ENCODE measurements at regions not wholly inside any gene's neighbourhood (a gene's known extent, or its start where the extent isn't known, plus 50 kb on each side); places are given as distances from the start of the nearest gene placed in this dataset.
"Not testable (repeated sequence)": the region's sequence is repeated elsewhere in the genome, so short reads cannot be mapped to it uniquely, and the experiment has no call there.

DNA sequence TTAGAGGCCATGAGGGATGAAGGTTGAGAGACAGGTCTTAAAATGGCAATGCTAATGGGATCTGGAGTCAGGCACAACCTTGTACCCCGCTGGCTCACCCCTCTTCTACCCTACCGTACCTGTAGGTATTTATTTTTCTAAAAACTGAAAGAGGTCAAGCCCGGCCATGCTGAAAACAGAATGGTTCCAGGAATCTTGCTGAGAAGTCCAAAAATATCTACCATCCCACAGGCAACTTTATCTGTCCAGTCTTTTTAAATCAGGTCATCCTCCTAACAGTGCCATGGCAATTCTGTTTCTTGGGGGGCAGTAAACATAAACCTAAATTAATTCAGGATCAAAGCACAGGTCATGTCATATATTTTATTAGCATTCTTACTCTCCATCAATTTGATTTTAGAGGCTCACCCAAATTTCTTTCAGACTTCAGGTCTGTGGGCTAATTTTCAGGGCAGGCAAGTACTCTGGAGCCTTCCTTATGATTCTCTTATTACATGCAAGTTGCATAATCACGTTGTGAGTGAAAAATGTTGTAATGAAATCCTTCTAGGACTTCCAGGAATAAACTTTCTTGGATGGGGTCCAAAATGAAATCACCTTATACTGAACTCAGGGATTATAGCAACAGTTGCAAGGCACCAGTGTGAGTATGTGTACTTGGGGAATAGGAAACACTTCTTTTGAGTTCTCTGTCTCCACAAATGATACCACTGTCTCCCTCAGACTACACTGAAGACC, 102.7 kb upstream of the NREP start:
- no peak for DNase-seq

DNA sequence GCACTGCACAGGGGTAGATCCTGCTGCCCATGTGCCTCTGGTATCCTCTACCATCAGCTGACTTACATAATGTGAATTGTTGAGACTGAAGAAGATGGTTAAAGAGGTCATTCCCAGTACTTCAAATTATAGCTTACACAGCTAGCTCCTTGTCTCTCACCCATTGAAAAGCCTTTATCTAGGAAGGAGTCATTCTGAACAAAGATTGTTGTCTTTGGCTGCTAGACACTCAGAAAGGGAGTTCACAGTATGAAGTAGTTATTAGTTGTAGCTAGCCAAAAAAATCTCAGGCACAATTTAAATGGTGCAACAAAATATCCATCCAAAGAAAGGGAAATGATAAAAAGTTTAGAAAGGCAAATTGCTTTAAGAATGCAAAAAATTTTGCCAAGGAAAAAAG, 102.0 kb upstream of the NREP start:
- DNase-seq: no peak

DNA sequence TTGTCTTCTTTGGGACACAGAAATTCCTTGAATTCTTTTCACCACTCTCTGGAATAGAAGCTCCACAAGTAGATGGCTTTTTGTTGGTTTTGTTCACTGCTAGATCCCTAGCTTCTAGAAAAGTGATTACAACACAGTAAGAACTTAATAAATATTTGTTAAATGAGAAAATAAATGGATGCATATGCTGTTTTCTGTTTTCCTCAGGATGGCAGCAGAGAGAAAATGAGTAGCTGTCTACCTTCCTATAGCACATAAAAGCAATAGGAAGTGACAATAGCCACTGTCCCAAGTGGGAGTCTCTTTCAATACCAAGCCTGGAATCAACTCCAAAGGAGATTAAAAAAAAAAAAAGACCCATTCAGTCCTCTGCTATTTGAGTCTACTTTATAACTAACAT, 100.6 kb upstream of the NREP start:
- DNase-seq: no peak

DNA sequence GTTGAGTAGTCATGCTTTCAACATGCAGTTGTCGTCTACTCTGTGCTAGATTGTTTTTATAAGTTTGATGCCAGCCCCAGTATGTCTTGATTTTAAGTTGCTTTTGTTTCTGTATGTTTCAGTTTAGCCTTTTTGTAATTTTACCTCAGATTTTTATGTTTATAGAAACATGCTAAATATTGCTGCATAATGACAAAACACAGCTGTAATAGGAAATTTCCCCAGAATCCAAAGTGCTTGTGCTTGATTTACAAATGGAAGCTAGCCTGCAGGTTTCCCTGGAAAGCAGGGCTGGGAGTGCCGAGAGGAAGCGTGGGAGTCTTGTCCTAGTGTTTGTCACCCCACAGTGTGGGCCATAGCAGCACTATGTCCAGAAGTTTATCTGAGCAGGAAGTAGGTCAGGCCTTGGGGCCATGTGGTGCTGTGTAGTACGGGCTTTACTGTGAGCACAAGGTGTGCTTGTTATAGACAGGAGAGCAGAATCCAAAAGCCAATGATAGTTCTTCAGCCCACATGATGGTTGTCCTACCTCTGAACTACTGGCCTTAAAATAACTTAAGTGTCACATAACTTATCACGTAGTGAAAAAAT, 100.0 kb upstream of the NREP start:
- DNase-seq: no peak

DNA sequence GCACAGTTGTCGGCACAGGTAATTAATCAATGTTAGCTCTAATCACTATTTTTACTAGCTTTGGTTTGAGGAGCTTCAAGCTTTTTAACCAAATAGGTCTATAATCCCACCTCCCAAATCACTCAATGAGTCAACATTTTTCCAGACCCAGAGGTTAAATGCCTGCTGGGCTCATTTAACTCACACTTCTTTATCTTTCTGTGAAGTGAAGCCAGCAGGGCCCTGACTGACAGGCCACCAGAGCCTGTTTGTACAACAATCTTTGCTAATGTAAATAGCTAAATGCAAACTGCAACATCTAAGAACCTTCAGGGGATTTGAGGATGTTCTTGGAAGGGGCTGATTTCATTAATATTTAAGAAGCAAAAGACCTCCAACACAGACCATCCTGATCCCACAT, 98.4 kb upstream of the NREP start:
- DNase-seq: no peak

DNA sequence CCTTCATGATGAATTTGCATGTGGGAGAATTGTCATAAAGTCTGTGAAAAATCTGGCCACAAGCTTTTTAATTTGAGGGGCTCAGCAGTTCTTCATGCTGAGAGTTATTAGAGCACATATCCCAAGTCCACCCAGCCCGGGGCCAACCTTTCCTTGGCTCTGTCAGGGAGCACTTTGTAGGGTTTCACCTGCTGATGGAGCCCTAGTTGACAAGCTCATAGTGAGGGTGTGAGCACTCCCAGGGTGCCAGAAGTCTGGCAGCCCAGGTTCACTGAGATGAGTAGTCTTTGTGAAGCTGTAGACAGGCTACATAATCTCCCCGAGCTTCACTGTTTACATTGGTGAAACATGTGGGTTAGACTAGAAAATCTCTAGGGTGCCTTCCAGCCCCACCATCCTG, 97.2 kb upstream of the NREP start:
- DNase-seq: no peak

DNA sequence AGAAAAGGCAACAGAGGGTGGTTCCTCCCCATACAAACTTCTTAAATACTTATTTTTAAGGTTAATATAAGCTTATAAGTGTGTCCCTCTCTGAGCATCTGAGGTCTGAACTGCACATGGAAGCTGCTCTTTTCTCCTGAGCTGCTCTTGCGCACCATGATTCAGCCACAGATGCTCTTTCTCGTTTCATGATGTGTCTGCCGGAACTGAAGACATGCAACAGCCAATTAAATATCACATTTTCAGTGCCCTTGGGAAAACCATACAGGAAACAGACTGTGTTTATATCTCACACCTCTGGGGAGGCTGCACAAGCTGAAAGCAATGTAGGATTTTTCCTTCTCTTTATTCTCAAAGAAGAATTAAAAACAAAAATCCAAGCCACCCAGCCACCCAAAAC, 96.8 kb upstream of the NREP start:
- DNase-seq: peak; percentile 11

DNA sequence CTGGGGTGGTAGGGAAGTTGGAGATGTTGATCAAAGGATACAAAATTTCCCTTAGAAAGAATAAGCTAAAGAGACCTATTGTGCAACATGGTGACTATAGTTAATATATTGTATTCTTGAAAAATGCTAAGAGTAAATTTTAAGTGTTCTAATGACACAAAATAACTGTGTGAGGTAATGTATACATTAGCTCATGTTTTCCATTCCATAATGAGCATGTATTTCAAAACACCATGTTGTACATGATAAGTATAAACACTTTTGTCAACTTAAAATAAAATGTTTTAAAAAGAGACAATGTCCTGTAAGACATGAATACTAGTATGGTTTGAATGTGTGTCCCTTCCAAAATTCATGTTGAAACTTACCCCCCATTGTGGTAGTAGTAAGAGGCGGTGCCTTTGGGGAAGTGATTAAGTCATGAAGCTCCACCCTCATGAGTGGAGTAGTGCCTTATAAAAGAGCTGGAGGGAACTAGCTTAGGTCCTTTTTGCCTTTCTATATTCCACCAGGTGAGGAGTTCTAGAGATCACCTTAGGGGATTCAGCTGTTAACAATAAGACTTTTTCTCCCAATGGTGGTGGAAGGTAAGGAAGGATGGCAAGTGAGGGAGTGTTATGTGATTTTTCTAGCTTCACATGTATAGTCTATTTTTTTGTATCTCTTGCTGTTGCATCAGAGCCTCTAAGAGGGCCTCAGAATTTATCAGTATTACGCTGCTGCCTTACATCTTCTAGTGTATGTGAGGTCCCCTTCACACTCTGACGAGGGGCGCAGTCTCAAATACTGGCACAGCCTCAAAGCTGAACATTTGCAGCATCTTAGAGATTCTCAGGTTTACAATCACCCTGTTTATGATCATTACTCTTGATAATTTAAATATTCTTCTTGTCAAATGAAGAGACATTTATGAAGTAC, 94.9 kb upstream of the NREP start:
- DNase-seq: no peak

DNA sequence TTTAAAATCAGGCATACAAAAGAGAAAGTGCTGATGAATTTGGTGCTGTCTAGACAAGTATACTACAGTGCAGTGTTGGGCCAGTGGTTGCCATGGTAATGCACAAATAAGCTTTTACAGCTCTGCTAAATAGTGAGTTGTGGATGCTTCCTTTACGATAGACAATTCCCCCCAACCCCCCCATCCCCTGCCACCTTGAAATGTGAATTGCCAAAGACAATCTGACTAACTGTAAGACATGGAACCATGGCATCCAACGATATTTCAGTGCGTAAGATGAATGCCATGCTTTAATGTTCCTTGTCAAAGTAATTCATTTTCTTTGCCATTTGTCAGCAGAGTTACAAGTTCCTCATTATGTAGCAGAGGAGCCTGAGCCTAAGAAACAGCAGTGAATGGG, 91.5 kb upstream of the NREP start:
- no peak for DNase-seq

DNA sequence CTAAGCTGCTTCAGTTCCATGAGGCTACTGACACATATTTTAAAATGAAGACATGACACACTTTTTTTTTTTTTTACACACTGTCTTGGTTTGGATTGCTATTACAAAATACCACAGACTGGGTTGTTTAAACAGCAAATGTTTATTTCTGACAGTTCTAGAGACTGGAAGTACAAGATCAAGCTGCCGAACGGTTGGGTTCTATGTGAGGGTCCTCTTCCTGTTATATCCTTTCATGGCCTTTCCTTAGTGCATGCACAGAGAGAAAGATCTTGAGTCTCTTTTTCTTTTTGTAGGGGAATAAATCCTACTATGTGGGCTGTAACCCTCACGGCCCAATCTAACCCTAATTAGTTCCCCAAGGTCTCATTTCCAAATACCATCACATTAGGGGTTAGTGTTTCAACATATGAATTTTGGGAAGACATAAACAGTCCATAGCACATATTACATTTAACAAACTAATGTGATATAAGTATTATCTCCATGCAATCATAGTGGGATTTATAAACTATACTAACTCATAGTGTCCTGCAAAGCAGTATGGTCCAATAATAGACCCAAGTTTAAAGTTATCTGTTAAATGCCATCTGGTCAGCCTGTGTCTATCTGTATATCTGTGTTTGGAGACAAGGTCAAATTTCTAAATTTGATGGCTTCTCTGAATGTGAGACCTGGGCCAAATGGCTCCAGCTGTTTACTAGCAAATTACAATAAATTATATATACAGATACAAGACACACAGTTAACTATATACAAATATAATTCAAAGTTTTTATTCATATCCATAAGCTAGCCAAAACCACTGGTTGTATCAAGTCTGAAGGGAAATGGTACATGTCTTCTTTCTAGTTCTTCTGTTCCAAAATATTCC, 90.3 kb upstream of the NREP start:
- DNase-seq: no peak

DNA sequence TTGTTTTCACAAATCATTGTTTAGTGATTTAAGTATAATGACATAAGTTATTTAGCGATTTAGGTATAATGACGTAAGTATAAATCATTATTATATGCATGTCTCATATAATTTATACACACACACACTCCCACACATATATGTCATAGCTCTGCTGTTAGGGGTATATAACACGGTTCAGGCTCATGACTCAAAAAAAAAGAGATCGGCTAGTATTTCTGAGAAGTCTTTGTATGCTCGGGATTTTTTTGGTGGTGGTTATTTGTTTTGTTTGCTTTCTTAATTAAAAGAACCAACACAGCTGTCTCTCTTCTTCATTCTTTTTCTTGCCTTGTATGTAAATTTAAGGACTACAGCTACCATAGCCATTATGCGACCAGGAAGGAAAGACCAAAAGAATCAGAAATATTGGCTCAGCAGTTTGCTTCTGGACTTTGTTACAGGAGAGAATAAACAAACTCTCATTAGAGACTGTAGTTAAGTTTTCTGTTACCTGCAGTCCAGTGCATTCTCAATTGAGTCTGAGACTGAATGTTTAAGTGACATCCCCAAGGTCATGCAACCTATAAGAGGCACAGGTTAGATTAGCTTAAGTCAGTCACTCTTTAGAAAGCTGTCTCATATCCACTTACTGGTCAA, 83.2 kb upstream of the NREP start:
- DNase-seq: no peak

DNA sequence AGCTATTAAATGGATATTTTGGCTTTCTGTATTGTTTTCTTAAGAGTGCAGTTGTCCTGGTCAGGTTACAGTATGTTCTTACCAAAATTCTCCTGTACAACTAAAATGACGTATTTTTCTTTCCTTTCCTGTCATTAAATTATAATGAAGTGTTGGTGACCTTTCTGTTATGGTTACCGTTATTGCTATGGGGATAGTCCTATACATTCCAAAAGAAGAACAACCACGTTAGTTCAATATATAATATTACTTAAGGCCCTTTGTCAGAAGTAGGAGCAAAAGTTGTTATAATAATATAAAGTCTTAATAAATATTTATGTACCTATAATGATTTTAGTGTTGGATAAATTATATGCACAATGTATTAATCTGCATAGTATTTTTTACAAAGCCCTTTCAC, 82.4 kb upstream of the NREP start:
- no peak for DNase-seq

DNA sequence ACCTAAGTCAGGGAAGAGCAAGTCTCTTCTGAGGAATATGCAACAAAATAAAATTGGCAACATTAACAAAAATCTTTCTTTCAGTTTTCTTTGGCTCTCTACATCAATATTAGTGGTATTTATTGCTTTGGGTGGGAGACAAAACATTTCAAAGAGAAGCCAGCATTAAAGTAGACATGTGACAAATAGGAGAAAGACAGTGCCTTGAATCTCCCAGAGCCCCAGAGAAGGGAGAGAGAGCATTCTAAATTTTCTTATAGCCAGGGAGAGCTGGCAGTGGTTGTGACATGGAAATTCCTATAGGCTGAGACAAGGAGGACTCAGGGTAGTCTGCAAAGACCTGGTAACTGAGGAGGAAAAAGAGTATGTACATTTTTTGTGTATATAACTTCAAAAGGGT, 79.4 kb upstream of the NREP start:
- DNase-seq: no peak

DNA sequence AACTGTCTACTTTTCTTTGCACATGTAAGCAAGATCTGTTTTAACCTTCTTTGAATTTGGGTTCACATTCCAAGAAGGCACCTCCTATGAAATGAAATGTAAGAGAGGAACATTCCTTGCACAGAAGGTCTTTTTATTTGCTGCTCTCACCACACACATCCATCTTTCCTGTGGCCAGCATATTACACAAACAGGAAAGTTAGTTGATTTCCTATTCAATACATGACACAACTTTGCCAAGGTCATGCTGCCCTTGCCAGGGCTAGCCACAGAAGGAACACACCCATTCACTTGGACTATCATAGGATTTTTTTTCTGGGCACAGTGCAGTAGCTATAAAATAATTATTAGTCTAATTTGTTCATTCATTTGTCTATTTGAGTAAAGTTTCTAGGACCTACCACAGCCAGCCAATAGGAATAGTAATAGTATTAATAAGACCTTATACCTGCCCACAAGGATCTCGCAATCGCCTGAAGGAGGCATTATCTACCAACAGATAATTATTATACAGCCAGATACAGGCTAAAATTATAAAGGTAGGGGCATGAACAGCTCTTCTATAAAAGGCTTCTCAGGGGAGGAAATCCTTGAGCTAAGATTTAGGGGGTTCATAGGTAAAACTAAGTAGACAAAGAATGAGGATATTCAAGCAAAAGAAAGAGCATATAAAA, 78.1 kb upstream of the NREP start:
- DNase-seq: no peak

DNA sequence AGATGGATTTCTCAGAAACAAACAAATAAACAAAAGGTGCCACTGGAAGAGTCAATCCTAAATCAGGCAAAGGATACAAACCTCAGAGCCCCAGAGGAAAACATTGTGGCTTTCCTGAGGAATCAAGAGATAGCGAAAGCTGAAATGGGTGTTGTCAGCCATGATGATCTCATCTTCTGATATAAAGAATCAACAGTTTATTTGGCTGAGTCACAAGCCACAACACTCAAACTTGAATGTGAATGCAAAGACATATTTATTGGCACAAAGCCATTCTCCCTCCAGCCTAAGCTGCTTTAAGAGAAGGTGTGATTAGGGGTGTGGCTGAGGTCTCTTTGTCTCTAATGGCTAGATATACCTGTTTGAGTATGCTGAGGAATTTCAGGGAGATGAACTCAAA, 73.3 kb upstream of the NREP start:
- DNase-seq: no peak

DNA sequence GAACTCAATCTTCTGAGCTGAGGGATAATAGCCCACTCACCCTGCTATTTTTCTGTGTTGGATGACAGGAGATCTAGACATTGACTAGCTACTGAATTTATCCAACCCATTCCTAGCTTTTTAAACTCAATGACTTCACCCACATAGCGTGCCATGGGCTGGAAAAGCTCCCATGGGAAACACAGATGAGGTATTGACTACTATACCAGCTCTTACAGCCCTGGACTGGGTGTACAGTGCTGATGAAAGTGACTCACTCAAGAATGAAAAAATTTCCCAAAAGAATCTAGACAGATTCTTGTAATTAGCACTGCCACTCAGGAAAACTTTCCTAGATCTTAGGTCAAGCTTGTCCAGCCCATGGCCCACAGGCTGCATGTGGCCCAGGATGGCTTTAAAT, 72.7 kb upstream of the NREP start:
- DNase-seq: no peak

DNA sequence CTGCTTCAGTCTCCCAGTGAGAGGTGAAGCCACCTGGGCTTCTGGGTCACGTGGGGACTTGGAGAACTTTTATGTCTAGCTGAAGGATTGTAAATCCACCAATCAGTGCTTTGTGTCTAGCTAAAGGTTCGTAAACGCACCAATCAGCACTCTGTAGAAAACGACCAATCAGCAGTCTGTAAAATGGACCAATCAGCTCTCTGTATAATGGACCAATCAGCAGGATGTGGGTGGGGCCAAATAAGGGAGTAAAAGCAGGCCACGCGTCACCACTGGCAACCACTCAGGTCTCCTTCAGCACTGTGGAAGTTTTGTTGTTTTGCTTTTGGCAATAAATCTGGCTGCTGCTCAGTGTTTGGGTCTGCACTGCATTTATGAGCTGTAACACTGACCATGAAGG, 69.1 kb upstream of the NREP start:
- no peak for DNase-seq

DNA sequence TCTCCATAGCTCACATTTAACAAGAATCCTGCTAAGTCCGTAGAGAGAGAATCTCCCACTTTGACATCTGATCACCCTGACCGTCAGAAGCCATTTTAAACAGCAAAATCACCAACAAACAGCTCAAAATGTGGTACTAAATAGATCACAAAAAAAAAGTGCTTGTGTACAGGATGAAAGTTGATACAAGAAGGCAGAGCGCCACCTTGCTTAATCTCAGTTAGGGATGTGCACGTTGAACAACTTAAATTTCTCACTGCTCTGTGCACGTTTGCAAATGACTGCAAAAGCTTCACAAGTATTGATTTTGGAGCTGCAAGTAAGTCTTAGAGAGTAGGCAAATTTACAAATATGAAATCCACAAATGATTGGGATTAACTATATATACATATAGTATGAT, 63.1 kb upstream of the NREP start:
- no peak for DNase-seq

DNA sequence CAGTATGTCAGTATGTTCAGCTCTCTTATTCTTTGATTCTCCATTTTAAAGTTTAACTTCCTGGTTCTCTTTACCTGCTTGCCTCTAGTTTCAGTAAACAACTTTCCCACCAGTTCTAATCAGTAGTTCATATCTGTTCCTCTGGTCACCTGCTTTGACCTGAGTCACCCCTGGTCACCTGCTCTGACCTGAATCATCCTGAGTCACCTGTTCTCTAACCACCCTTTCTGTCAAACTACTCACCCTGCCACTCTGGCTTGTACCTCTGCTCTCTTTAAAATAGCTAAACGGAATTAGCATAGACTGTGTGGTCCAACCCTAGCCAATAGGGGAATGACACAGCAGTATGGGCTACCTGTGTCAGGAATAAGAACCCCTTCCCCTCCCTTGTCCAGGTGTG, 62.0 kb upstream of the NREP start:
- DNase-seq: not testable (repeated sequence)

DNA sequence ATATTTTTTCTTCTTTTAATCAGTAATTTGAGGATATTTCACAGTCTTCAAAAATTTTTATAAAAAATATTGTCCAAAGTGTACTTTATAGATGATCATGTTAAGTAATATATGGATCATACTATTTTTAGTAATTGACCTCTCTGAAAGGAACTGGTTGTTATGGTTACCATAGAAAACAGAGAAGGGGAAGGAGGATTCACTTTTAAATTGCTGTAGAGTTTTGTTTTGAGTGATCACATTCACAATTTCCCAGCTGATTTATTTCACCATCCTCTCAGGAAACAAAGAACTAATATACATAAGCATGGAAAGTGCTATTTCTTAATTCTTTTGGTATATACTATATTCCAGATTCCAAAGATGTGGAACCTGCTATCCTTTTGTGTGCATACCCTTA, 56.5 kb upstream of the NREP start:
- DNase-seq: no peak

DNA sequence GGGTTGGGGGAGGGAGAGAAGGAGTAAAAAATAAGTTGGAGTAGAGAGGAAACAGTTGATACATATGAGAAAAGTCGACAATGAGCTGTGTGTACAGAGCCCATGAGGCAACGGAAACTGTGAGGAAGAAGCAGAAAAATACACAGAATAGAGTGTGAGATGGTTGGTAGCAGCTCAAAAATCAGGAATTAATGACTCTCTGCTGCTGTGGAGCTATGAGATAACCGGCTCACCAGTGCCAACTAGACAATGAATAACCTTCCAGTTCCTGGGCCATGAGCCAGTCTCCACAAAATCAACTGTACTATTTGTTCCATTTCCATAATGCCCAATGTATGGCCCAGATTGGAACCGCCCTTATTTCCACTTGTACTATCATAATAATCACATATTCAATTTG, 53.1 kb upstream of the NREP start:
- no peak for DNase-seq

Data from DMS153 (cell line).